ENCODE measurements at regions not wholly inside any gene's neighbourhood (a gene's known extent, or its start where the extent isn't known, plus 50 kb on each side); places are given as distances from the start of the nearest gene placed in this dataset.

GRCh38 chr2:20129331-20130159 is 78.1 kb upstream of the LAPTM4A start:
- TF ChIP-seq KLF16 (tag by site-specific recombination; IDR thresholded peaks at IDR 0.05) = no peak
- TF ChIP-seq ZNF184 (tag by site-specific recombination; IDR thresholded peaks at IDR 0.05) = no peak
- no peak for TF ChIP-seq ZBTB21 (tag by site-specific recombination; IDR thresholded peaks at IDR 0.05)
- no peak for TF ChIP-seq ZNF169 (tag by site-specific recombination; IDR thresholded peaks at IDR 0.05)
- TF ChIP-seq SCRT1 (tag by site-specific recombination; IDR thresholded peaks at IDR 0.05; ENCODE audit: borderline replicate concordance) = 0 out of 2 replicates have a peak, but pooled peaks have one; percentile 23
- TF ChIP-seq ZNF670 (tag by site-specific recombination; IDR thresholded peaks at IDR 0.05; ENCODE audit: low read depth) = no peak
- no peak for TF ChIP-seq SP7 (tag by site-specific recombination; IDR thresholded peaks at IDR 0.05)
- no peak for TF ChIP-seq ZNF341 (tag by site-specific recombination; IDR thresholded peaks at IDR 0.05; ENCODE audit: low read depth)
- no peak for TF ChIP-seq ZNF19 (tag by site-specific recombination; IDR thresholded peaks at IDR 0.05; ENCODE audit: low read depth)
- TF ChIP-seq ZNF76 (tag by site-specific recombination; IDR thresholded peaks at IDR 0.05; ENCODE audit: borderline replicate concordance, low read depth) = no peak
- TF ChIP-seq SCRT2 (tag by site-specific recombination; IDR thresholded peaks at IDR 0.05) = peak; percentile 81; the same call in 1 of the 2 replicates
- TF ChIP-seq ZNF768 (tag by site-specific recombination; IDR thresholded peaks at IDR 0.05) = no peak
- no peak for TF ChIP-seq ZNF747 (tag by site-specific recombination; IDR thresholded peaks at IDR 0.05)
- no peak for TF ChIP-seq AEBP2 (tag by site-specific recombination; IDR thresholded peaks at IDR 0.05; ENCODE audit: borderline replicate concordance)
- TF ChIP-seq ZBTB44 (tag by site-specific recombination; IDR thresholded peaks at IDR 0.05) = no peak
- TF ChIP-seq ZNF473 (tag by site-specific recombination; IDR thresholded peaks at IDR 0.05) = no peak
- no peak for TF ChIP-seq ZNF23 (tag by site-specific recombination; IDR thresholded peaks at IDR 0.05; ENCODE audit: borderline replicate concordance)
- TF ChIP-seq ZIC2 (tag by site-specific recombination; IDR thresholded peaks at IDR 0.05) = 0 out of 2 replicates have a peak, but pooled peaks have one; percentile 22
- 0 out of 2 replicates have a peak, but pooled peaks have one; percentile 14 for TF ChIP-seq PRDM10 (tag by site-specific recombination; IDR thresholded peaks at IDR 0.05)
- no peak for TF ChIP-seq SP2 (tag by site-specific recombination; IDR thresholded peaks at IDR 0.05)
- TF ChIP-seq ZNF624 (tag by site-specific recombination; IDR thresholded peaks at IDR 0.05) = no peak
- no peak for TF ChIP-seq ZNF610 (tag by site-specific recombination; IDR thresholded peaks at IDR 0.05; ENCODE audit: borderline replicate concordance)
- TF ChIP-seq ZNF10 (tag by site-specific recombination; IDR thresholded peaks at IDR 0.05) = no peak
- TF ChIP-seq ZNF544 (tag by site-specific recombination; IDR thresholded peaks at IDR 0.05) = no peak
- no peaks in the 10 kb centered on the region for H3K36me3 ChIP-seq (ENCODE audit: control insufficient read depth in 2 of 2, insufficient read depth in 1 of 2, low read length in 2 of 2)
- ChIA-PET CTCF (interaction anchor here (0.5 to 1.0 kb wide), 5 partner anchors 40 to 197 kb away, joined by 3 to 4 read pairs (median 4); partner anchors contain the start of gene SDC1), POLR2A (no interaction called here)
- no peaks in the 10 kb centered on the region for H3K4me1 ChIP-seq (ENCODE audit: control insufficient read depth, insufficient read depth, low read length)
- no peak overlapping the region for H3K4me3 ChIP-seq (ENCODE audit: low read depth, low read length)
- no peak overlapping the region for H3K27ac ChIP-seq (ENCODE audit: extremely low read depth, low read depth, low read length)
- H3K9me3 ChIP-seq (ENCODE audit: control insufficient read depth, insufficient read depth, low read depth, low read length) = no peaks in the 10 kb centered on the region

Measured in HEK293 (cell line).